GM21515 (cell line): ENCODE measurements at regions not wholly inside any gene's neighbourhood (a gene's known extent, or its start where the extent isn't known, plus 50 kb on each side); places are given as distances from the start of the nearest gene placed in this dataset.

Source experiments
- ATAC-seq: cut with Tn5 transposase; IDR thresholded peaks from one replicate; pipeline ENCODE4 v1.9.1; 2021; ENCODE audit not compliant: unreplicated experiment

GRCh38 chr5:30856242-30856641, 337.2 kb upstream of the CDH6 start:
- ATAC-seq: no peak

DNA sequence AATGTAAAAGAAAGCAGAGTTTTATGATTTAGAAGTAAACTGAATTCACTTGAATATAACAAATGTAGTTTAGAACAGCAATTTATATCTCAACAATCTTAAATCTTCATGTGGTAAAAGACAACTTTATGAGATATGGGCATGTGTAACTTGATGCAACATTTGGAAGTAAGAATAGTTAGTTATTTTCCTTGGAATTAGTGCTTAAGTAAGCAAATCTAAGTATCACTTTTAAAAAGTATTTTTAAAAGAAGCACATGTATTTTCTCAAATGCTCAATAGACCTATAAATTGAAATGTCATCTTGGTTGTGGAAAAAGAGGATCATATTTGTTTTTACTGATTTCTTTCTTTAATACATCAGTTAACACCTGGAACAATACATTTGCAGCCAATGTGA, 340.3 kb upstream of the CDH6 start:
- ATAC-seq: no peak

- no peak for ATAC-seq
Observed at GRCh38 chr5:30850866-30851265, 342.6 kb upstream of the CDH6 start.

DNA sequence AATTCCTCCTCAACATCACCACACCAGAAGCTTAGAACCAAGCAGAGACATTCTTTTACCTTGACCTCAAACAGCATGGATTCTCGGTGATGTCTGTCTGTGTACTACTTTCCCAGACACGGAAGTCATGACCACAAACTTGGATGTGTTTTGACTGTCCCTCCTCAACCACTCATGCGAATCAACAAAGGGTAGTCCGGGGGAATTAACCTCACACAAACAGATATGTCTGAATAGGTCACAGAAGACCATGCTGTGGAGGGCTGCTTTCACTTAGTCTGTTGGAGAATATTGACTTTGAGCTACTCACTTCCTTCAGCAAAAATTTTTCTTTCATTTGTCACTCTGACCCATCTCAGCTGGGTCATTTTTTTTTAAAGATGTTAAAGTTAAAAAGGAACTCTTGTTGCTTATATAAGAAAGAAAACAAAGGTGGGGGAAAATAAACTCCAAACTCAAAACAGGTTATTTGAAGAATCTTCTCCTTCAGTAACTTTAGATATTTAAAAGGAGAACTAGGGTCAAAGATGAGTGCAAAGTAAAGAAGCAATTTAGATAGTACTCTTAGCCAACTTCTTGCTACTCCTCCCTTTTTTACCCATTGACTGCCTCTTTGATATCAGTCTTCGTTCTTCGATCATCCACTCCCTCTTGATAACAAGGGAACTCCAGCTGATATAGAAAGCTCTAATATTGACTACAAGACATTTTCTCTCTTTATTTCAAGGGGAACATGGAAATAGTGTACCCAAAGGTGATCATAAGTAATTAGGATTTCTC, 343.4 kb upstream of the CDH6 start:
- no peak for ATAC-seq

DNA sequence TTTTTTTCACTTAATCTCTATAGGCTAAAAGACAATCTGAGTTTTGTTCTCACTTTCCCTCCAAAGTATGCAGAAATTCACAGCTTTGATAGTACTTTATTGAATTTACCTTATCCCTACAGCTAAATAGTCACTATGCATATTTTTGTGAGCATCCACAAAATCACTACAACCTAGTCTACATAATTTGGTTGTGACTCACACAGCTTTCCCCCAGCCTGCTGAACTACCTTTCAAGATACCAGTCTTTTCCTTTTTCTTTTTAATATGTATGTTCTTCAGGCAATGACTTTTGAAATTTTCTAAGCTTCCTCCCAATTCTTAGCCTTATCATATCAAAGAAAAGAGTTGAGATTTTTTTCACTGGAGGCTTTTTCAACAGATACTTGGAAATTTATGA, 347.3 kb upstream of the CDH6 start:
- ATAC-seq: no peak

GRCh38 chr5:30845194-30845593, 348.3 kb upstream of the CDH6 start:
- no peak for ATAC-seq

- no peak for ATAC-seq
Observed at GRCh38 chr5:30843541-30843940, 349.9 kb upstream of the CDH6 start.

DNA sequence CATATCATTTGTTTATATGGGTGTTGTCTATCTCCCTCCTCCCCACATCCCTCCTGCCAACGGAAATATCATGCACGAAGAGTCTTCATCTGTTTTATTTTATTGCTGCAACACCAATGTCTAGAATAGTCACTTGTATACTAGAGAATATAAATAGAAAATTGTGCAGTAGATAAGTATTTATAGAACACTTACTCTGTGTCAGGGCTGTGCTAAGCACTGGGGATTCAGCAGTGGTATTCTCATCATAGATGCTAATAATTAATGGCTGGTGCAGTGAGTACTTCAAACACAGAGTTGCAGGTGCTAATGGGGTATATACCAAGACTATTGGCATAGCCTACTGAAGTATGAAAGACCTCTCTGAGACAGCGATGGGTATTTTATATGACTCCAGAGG, 353.5 kb upstream of the CDH6 start:
- no peak for ATAC-seq

DNA sequence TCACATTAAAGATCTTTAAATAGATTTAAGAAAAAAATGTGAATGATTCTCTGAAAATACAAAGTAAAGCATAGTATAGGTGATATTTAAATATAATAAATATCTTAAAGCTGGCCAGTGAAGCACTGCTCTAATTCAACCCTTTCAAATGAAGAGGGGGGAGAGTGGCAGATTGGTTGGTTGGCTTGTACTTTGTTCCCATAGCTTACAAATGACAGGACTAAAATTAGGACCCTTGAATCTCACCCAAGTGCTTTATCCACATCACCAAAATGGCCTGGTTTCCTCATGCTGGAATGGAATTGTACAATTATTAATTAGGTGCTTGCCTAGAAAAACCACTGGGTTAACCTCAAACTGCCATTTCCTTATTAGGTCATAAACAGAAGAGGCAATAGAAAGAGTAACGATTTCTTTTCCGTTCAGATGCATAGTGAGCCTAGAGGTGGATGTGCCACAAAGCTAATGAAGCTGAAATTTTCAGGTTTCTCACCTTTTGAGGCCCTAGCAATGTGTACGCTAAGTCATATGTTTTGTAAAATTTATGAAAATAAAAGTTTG, 354.5 kb upstream of the CDH6 start:
- ATAC-seq: no peak

DNA sequence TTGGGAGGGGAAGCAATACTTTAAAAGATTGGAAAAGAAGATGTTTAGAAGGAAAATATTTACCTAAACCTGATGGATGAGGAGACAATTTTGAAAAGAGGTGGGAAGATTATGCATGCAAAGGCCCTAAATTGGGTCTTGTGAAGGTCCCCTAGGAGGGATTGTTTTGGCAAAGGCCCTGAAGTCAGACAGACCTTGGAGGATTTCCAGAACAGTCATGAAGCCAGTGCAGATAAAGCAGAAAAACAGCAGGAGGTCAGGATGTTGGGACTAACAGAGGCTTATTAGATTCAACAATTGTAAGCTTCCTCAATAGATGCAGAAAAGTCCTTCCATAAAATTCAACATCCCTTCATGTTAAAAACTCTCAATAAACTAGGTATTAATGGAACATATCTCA, 361.0 kb upstream of the CDH6 start:
- ATAC-seq: no peak

DNA sequence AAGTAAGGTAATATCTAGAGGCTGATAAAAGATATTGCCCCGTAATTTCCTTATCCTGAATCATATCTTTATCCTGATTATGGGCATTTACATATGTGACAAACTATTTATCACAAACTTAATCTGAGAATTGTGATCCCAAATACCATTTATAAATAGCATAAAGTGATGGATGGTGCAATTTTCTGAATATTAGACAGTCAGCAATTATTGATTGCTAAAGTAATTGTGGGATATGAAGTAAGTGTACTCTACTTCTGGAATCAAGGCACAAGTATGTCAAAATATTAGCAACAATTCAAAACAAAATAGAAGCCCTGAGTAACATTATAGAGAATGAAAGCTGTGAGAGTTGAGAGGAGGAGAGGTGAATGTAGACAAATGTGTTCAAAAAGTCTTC, 361.9 kb upstream of the CDH6 start:
- no peak for ATAC-seq

DNA sequence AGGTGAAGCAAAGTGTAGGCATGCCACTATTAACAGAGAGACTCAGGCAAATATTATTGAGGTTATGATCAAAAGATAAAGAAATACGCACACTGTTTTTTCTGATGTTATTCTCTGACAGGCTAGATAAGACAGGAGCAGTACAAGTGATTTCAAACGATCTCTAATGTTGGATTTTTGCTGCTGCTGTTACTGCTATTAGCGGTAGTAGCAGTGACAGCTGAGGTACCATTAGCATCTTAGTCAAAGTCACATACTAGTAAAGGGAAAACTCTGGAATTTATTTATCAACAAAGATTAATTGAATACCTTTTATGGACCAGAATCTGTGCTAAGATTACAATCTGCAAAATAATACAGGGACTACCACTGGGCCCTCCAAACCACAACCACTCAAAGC, 362.4 kb upstream of the CDH6 start:
- no peak for ATAC-seq

- ATAC-seq: no peak
Observed at GRCh38 chr5:30811298-30811697, 382.2 kb upstream of the CDH6 start.

GRCh38 chr5:30809933-30810332, 383.6 kb upstream of the CDH6 start:
- no peak for ATAC-seq

- no peak for ATAC-seq
Observed at GRCh38 chr5:30808996-30809395, 384.5 kb upstream of the CDH6 start.

GRCh38 chr5:30804739-30805505, 388.6 kb upstream of the CDH6 start:
- no peak for ATAC-seq

- ATAC-seq: no peak
Observed at GRCh38 chr5:30802961-30803705, 390.4 kb upstream of the CDH6 start.

GRCh38 chr5:30781643-30782042, 411.8 kb upstream of the CDH6 start:
- no peak for ATAC-seq

DNA sequence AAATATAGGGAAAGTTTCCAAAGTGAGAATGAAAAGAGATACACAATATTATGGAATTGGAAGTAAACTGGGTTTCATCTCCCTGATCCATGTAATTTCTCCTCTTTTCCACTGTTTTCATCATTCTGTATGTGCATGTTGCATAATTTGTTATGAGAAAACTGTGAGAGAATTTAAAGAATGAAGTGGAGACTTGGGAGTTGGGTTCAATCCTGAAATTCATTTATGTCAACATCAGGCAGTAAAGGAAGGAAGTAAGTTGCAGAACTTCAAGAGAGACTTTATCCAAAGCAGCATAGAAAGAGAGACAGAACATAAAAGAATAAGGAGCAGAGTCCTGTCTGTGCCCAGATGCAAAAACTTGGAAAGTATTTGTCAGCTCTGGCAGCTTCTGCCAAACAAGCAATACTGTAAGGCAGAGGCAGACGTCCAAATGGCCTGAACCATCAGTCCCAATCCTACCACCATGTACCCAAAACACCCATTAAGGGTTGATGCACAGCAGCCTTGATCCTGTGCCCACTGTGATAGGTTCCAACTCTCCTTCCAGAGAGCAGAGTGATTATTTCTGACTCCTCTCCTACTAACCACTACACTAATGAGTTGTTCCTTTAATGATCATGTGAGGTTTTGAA, 425.3 kb upstream of the CDH6 start:
- no peak for ATAC-seq

DNA sequence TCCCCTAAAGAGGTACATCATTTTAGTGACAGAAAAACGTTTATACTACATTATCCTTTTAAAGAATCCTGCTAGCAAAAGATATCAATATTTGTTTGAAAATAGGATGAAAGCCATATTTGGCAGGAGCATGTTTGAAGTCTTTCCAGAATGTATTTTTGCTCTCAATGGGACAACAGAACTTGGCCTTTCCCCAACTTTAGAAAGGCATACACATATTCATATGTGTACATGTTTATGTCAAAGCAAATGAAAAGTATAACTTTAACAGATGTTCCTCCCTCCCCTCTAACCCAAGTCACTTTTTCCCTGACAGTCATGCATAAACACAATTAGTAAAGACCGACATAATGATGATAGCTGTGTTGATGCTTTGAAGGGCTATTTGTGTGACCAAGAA, 427.8 kb upstream of the CDH6 start:
- ATAC-seq: no peak

GRCh38 chr5:30765227-30765626, 428.3 kb upstream of the CDH6 start:
- ATAC-seq: no peak
